ENCODE measurements at regions not wholly inside any gene's neighbourhood (a gene's known extent, or its start where the extent isn't known, plus 50 kb on each side); places are given as distances from the start of the nearest gene placed in this dataset.

DNA sequence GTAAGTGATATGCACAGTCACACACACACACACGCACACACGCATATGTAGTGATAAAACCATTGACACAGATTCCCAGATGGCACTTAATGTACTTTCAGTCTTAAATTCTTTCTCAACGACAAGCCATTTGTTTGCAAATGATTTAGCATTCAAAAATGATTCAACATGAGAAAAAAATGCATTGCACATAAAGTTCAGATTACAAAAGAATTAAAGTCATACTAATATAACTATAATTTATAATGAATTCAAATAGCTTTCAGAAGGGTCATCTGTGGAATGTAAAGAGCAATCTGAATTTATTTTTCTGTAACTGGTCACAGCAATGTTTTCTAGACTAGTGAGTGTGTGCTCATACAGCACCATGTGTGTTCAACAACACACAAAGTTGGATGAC, 521.6 kb upstream of the ZNF337 start:
- TF ChIP-seq, protein P1, sequence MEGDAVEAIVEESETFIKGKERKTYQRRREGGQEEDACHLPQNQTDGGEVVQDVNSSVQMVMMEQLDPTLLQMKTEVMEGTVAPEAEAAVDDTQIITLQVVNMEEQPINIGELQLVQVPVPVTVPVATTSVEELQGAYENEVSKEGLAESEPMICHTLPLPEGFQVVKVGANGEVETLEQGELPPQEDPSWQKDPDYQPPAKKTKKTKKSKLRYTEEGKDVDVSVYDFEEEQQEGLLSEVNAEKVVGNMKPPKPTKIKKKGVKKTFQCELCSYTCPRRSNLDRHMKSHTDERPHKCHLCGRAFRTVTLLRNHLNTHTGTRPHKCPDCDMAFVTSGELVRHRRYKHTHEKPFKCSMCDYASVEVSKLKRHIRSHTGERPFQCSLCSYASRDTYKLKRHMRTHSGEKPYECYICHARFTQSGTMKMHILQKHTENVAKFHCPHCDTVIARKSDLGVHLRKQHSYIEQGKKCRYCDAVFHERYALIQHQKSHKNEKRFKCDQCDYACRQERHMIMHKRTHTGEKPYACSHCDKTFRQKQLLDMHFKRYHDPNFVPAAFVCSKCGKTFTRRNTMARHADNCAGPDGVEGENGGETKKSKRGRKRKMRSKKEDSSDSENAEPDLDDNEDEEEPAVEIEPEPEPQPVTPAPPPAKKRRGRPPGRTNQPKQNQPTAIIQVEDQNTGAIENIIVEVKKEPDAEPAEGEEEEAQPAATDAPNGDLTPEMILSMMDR (IDR thresholded peaks at IDR 0.05), result no peak
- TF ChIP-seq POLR2A (IDR thresholded peaks at IDR 0.05), result no peak
